GM18861 (cell line): ENCODE measurements at regions not wholly inside any gene's neighbourhood (a gene's known extent, or its start where the extent isn't known, plus 50 kb on each side); places are given as distances from the start of the nearest gene placed in this dataset.
"Not testable (repeated sequence)": the region's sequence is repeated elsewhere in the genome, so short reads cannot be mapped to it uniquely, and the experiment has no call there.

ENCODE experiments used
- ATAC-seq: cut with Tn5 transposase; IDR thresholded peaks from one replicate; pipeline ENCODE4 v1.9.1; 2021; ENCODE audit not compliant: unreplicated experiment

GRCh38 chr5:158273035-158273434 is 414.1 kb upstream of the CLINT1 start:
- no peak for ATAC-seq

GRCh38 chr5:158272409-158272808 is 413.5 kb upstream of the CLINT1 start:
- ATAC-seq, result no peak

GRCh38 chr5:158270996-158271554 is 412.1 kb upstream of the CLINT1 start:
- no peak for ATAC-seq

GRCh38 chr5:158268286-158268685 is 409.3 kb upstream of the CLINT1 start:
- no peak for ATAC-seq

- no peak for ATAC-seq
Measured at GRCh38 chr5:158267228-158267627, 408.3 kb upstream of the CLINT1 start.

GRCh38 chr5:158265931-158266700 is 407.2 kb upstream of the CLINT1 start:
- no peak for ATAC-seq

- ATAC-seq, result no peak
Measured at GRCh38 chr5:158265346-158265745, 406.4 kb upstream of the CLINT1 start.

GRCh38 chr5:158264264-158264663 is 405.3 kb upstream of the CLINT1 start:
- no peak for ATAC-seq

GRCh38 chr5:158261674-158262367 is 402.9 kb upstream of the CLINT1 start:
- ATAC-seq, result no peak

- ATAC-seq, result no peak
Measured at GRCh38 chr5:158256096-158256495, 397.2 kb upstream of the CLINT1 start.

GRCh38 chr5:158255609-158256008 is 396.7 kb upstream of the CLINT1 start:
- no peak for ATAC-seq

GRCh38 chr5:158246661-158247060 is 387.7 kb upstream of the CLINT1 start:
- ATAC-seq, result no peak

- no peak for ATAC-seq
Measured at GRCh38 chr5:158245513-158245912, 386.6 kb upstream of the CLINT1 start.

GRCh38 chr5:158244882-158245281 is 385.9 kb upstream of the CLINT1 start:
- no peak for ATAC-seq

- ATAC-seq, result no peak
Measured at GRCh38 chr5:158236511-158237335, 377.8 kb upstream of the CLINT1 start.

- no peak for ATAC-seq
Measured at GRCh38 chr5:158235159-158235547, 376.2 kb upstream of the CLINT1 start.

GRCh38 chr5:158234323-158235158 is 375.6 kb upstream of the CLINT1 start:
- no peak for ATAC-seq

GRCh38 chr5:158233735-158234322 is 374.9 kb upstream of the CLINT1 start:
- ATAC-seq, result no peak

- ATAC-seq, result not testable (repeated sequence)
Measured at GRCh38 chr5:158227314-158227713, 368.4 kb upstream of the CLINT1 start.

- no peak for ATAC-seq
Measured at GRCh38 chr5:158226496-158226895, 367.6 kb upstream of the CLINT1 start.
